ENCODE measurements at regions not wholly inside any gene's neighbourhood (a gene's known extent, or its start where the extent isn't known, plus 50 kb on each side); places are given as distances from the start of the nearest gene placed in this dataset.

GRCh38 chr6:50543666-50544065, 169.7 kb upstream of the TFAP2D start:
- ATAC-seq (no peak), DNase-seq (ENCODE audit: low spot score) (no peak)
- Mint-ChIP-seq H3K4me1 (peaks cover 9% of the 10 kb centered on the region), H3K4me3 (no peak overlapping the region), H3K27ac (no peak overlapping the region), H3K36me3 (no peaks in the 10 kb centered on the region), H3K9me3 (no peaks in the 10 kb centered on the region), H3K27me3 (ENCODE audit: low read depth) (no peaks in the 10 kb centered on the region)
- ChIA-PET POLR2A (no interaction called here), CTCF (no interaction called here)
- no peak for TF ChIP-seq ZNF219 (CRISPR knock-in tag; IDR thresholded peaks at IDR 0.05; ENCODE audit: borderline replicate concordance)
- TF ChIP-seq, protein P1, sequence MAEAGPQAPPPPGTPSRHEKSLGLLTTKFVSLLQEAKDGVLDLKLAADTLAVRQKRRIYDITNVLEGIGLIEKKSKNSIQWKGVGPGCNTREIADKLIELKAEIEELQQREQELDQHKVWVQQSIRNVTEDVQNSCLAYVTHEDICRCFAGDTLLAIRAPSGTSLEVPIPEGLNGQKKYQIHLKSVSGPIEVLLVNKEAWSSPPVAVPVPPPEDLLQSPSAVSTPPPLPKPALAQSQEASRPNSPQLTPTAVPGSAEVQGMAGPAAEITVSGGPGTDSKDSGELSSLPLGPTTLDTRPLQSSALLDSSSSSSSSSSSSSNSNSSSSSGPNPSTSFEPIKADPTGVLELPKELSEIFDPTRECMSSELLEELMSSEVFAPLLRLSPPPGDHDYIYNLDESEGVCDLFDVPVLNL (CRISPR knock-in tag; IDR thresholded peaks at IDR 0.05; ENCODE audit: borderline replicate concordance, low read depth) = no peak
- no peak for TF ChIP-seq ZMAT4 (CRISPR knock-in tag; IDR thresholded peaks at IDR 0.05)
- no peak for TF ChIP-seq JAZF1 (CRISPR knock-in tag; IDR thresholded peaks at IDR 0.05)
- TF ChIP-seq RELA (CRISPR knock-in tag; IDR thresholded peaks at IDR 0.05; ENCODE audit: borderline replicate concordance) = no peak
- TF ChIP-seq ATF1 (CRISPR knock-in tag; IDR thresholded peaks at IDR 0.05) = no peak
- no peak for TF ChIP-seq ZNF512 (CRISPR knock-in tag; IDR thresholded peaks at IDR 0.05; ENCODE audit: borderline replicate concordance)
- TF ChIP-seq ZNF121 (CRISPR knock-in tag; IDR thresholded peaks at IDR 0.05) = no peak
- no peak for TF ChIP-seq ATF3 (CRISPR knock-in tag; conservative IDR thresholded peaks at IDR 0.05)
- TF ChIP-seq TEAD4 (CRISPR knock-in tag; IDR thresholded peaks at IDR 0.05) = no peak
- no peak for TF ChIP-seq FOXP1 (CRISPR knock-in tag; IDR thresholded peaks at IDR 0.05; ENCODE audit: borderline replicate concordance)
- TF ChIP-seq ZNF317 (CRISPR knock-in tag; IDR thresholded peaks at IDR 0.05; ENCODE audit: borderline replicate concordance, low read depth) = no peak
- no peak for TF ChIP-seq FOXJ3 (CRISPR knock-in tag; IDR thresholded peaks at IDR 0.05; ENCODE audit: borderline replicate concordance)
- TF ChIP-seq CTCF (IDR thresholded peaks at IDR 0.05) = no peak
- TF ChIP-seq, protein P2, sequence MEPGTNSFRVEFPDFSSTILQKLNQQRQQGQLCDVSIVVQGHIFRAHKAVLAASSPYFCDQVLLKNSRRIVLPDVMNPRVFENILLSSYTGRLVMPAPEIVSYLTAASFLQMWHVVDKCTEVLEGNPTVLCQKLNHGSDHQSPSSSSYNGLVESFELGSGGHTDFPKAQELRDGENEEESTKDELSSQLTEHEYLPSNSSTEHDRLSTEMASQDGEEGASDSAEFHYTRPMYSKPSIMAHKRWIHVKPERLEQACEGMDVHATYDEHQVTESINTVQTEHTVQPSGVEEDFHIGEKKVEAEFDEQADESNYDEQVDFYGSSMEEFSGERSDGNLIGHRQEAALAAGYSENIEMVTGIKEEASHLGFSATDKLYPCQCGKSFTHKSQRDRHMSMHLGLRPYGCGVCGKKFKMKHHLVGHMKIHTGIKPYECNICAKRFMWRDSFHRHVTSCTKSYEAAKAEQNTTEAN (CRISPR knock-in tag; IDR thresholded peaks at IDR 0.05) = no peak
- TF ChIP-seq TP53 (CRISPR knock-in tag; IDR thresholded peaks at IDR 0.05) = no peak
- TF ChIP-seq, protein P3, sequence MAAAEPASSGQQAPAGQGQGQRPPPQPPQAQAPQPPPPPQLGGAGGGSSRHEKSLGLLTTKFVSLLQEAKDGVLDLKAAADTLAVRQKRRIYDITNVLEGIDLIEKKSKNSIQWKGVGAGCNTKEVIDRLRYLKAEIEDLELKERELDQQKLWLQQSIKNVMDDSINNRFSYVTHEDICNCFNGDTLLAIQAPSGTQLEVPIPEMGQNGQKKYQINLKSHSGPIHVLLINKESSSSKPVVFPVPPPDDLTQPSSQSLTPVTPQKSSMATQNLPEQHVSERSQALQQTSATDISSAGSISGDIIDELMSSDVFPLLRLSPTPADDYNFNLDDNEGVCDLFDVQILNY (CRISPR knock-in tag; IDR thresholded peaks at IDR 0.05) = no peak
- TF ChIP-seq ELF4 (CRISPR knock-in tag; IDR thresholded peaks at IDR 0.05; ENCODE audit: low read depth) = no peak
- TF ChIP-seq IRF2 (CRISPR knock-in tag; IDR thresholded peaks at IDR 0.05; ENCODE audit: borderline replicate concordance, low read depth) = no peak

Measured in WTC11 (cell line).